HG02610 (cell line): ENCODE measurements at regions not wholly inside any gene's neighbourhood (a gene's known extent, or its start where the extent isn't known, plus 50 kb on each side); places are given as distances from the start of the nearest gene placed in this dataset.

Source experiments
- ATAC-seq: cut with Tn5 transposase; IDR thresholded peaks from one replicate; pipeline ENCODE4 v1.9.1; 2021; ENCODE audit warnings: mild to moderate bottlenecking, moderate library complexity; ENCODE audit not compliant: unreplicated experiment

GRCh38 chr17:79524213-79525187, 86.4 kb downstream of the RBFOX3 start:
- no peak for ATAC-seq

- ATAC-seq = no peak
These were observed 88.4 kb downstream of the RBFOX3 start for GRCh38 chr17:79522414-79522813.

GRCh38 chr17:79521225-79521624, 89.6 kb downstream of the RBFOX3 start:
- no peak for ATAC-seq

- ATAC-seq = no peak
These were observed 90.4 kb downstream of the RBFOX3 start for GRCh38 chr17:79520167-79521165.

- no peak for ATAC-seq
These were observed 91.2 kb downstream of the RBFOX3 start for GRCh38 chr17:79519601-79520000.

GRCh38 chr17:79518585-79519523, 92.0 kb downstream of the RBFOX3 start:
- no peak for ATAC-seq

GRCh38 chr17:79517827-79518584, 92.8 kb downstream of the RBFOX3 start:
- ATAC-seq = no peak

GRCh38 chr17:79515646-79516571, 94.9 kb downstream of the RBFOX3 start:
- no peak for ATAC-seq

- no peak for ATAC-seq
These were observed 95.7 kb downstream of the RBFOX3 start for GRCh38 chr17:79515110-79515509.

- no peak for ATAC-seq
These were observed 96.9 kb downstream of the RBFOX3 start for GRCh38 chr17:79513820-79514535.

GRCh38 chr17:79513206-79513605, 97.6 kb downstream of the RBFOX3 start:
- no peak for ATAC-seq

- ATAC-seq = no peak
These were observed 99.4 kb downstream of the RBFOX3 start for GRCh38 chr17:79511471-79511870.

- no peak for ATAC-seq
These were observed 100.8 kb downstream of the RBFOX3 start for GRCh38 chr17:79510071-79510470.

GRCh38 chr17:79509490-79509889, 101.4 kb downstream of the RBFOX3 start:
- ATAC-seq = no peak

- no peak for ATAC-seq
These were observed 101.8 kb downstream of the RBFOX3 start for GRCh38 chr17:79509008-79509407.

GRCh38 chr17:79508291-79508716, 102.5 kb downstream of the RBFOX3 start:
- no peak for ATAC-seq

GRCh38 chr17:79506955-79507354, 103.9 kb downstream of the RBFOX3 start:
- ATAC-seq = no peak
